HG03280 (cell line): ENCODE measurements at regions not wholly inside any gene's neighbourhood (a gene's known extent, or its start where the extent isn't known, plus 50 kb on each side); places are given as distances from the start of the nearest gene placed in this dataset.
"Not testable (repeated sequence)": the region's sequence is repeated elsewhere in the genome, so short reads cannot be mapped to it uniquely, and the experiment has no call there.

ENCODE experiments used
- ATAC-seq: cut with Tn5 transposase; IDR thresholded peaks from one replicate; pipeline ENCODE4 v1.9.1; 2021; ENCODE audit warnings: mild to moderate bottlenecking, moderate library complexity; ENCODE audit not compliant: unreplicated experiment

- ATAC-seq: no peak
Measured at GRCh38 chr1:200496937-200497336, 87.1 kb upstream of the ZNF281 start.

- no peak for ATAC-seq
Measured at GRCh38 chr1:200495901-200496300, 86.1 kb upstream of the ZNF281 start.

GRCh38 chr1:200493344-200493743 is 83.5 kb upstream of the ZNF281 start:
- ATAC-seq: no peak

GRCh38 chr1:200491103-200491502 is 81.3 kb upstream of the ZNF281 start:
- no peak for ATAC-seq

GRCh38 chr1:200490183-200490582 is 80.3 kb upstream of the ZNF281 start:
- no peak for ATAC-seq

GRCh38 chr1:200488375-200489165 is 78.7 kb upstream of the ZNF281 start:
- ATAC-seq: no peak

- no peak for ATAC-seq
Measured at GRCh38 chr1:200487650-200488049, 77.8 kb upstream of the ZNF281 start.

GRCh38 chr1:200486634-200487033 is 76.8 kb upstream of the ZNF281 start:
- ATAC-seq: no peak

- ATAC-seq: not testable (repeated sequence)
Measured at GRCh38 chr1:200484438-200484946, 74.7 kb upstream of the ZNF281 start.

- peak; percentile 95 for ATAC-seq
Measured at GRCh38 chr1:200483491-200484143, 73.8 kb upstream of the ZNF281 start.

GRCh38 chr1:200480964-200481363 is 71.1 kb upstream of the ZNF281 start:
- ATAC-seq: no peak

- no peak for ATAC-seq
Measured at GRCh38 chr1:200479816-200480215, 70.0 kb upstream of the ZNF281 start.

- no peak for ATAC-seq
Measured at GRCh38 chr1:200478945-200479558, 69.2 kb upstream of the ZNF281 start.

- no peak for ATAC-seq
Measured at GRCh38 chr1:200478239-200478623, 68.4 kb upstream of the ZNF281 start.

GRCh38 chr1:200474633-200475032 is 64.8 kb upstream of the ZNF281 start:
- no peak for ATAC-seq

GRCh38 chr1:200473698-200474371 is 64.0 kb upstream of the ZNF281 start:
- peak; percentile 77 for ATAC-seq

GRCh38 chr1:200471739-200472138 is 61.9 kb upstream of the ZNF281 start:
- ATAC-seq: no peak

- ATAC-seq: no peak
Measured at GRCh38 chr1:200468264-200469001, 58.6 kb upstream of the ZNF281 start.

- ATAC-seq: no peak
Measured at GRCh38 chr1:200464784-200465400, 55.1 kb upstream of the ZNF281 start.
